Right lung (tissue), 2 donors: ENCODE measurements at regions not wholly inside any gene's neighbourhood (a gene's known extent, or its start where the extent isn't known, plus 50 kb on each side); places are given as distances from the start of the nearest gene placed in this dataset.
"Not testable (repeated sequence)": the region's sequence is repeated elsewhere in the genome, so short reads cannot be mapped to it uniquely, and the experiment has no call there.

Experiments
- DNase-seq, 2 donors: peaks; one replicate each; pipeline ENCODE4 v3.0.0-alpha.2; 2013

GRCh38 chr14:21846227-21846885, 172.7 kb upstream of the OR4E1 start:
- DNase-seq, result no peak

DNA sequence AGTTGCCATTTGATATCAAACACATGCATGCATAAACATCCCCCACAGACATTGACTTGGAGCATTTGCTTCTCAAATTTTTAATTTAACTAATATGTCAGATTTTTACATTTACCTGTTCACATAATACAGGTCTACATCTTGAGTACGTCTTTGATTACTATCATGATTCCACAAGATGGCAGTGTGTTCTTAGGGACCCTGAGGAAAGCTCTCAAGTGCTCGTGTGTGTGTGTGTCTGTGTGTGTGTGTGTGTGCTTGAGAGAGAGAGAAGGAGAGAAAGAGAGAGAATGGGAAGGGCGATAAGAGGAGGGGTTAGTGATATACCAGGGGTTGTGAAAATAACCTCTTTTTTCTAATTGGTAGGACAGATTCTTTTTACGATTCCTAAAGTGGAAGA, 167.1 kb upstream of the OR4E1 start:
- DNase-seq, result no peak

DNA sequence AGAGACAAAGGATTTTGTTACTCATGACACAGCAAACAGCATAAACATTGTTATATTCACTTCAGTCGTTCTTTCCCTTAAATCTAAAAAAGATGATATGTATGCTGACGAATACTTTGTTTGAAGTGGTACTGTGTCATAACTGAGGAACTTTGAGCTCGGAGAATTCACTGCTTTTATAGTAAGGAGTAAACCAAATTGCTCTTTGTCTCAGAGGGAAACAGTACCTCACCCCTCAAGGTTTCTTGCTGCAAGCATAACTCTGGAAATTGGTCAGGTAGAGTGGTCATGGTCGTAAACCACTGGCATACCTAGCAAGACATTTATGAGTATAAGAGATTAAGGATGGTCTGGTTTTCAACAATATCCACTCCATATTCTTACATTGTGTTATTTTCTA, 160.2 kb upstream of the OR4E1 start:
- DNase-seq, result no peak

GRCh38 chr14:21825845-21826244, 152.2 kb upstream of the OR4E1 start:
- no peak for DNase-seq

DNA sequence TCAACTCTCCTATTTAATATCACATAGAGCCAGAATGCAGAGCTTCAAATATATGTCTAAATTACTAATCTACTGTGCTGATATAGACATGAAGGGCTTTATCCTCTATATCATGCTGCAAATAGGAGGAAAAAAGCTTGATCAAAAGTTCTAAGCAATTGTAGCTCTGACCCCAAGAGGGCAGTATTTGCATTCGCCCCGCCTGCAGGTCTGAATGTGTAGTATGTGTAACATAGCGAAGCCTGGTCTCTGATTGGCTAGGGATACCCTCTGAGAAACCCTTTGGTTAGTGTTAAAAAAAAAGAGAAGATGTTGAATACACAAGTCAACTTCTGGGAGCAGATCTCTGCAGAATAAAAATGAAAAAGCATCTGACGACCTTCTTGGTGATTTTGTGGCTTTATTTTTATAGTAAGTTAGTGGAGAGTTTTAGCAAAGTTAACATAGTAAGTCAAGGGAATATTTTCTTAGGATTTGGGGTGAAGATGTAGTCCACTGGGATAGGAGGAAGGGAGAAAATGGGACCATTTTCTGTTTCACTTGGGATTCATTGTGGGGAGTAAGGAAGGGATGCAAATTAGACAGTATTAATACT, 151.6 kb upstream of the OR4E1 start:
- DNase-seq, result no peak

DNA sequence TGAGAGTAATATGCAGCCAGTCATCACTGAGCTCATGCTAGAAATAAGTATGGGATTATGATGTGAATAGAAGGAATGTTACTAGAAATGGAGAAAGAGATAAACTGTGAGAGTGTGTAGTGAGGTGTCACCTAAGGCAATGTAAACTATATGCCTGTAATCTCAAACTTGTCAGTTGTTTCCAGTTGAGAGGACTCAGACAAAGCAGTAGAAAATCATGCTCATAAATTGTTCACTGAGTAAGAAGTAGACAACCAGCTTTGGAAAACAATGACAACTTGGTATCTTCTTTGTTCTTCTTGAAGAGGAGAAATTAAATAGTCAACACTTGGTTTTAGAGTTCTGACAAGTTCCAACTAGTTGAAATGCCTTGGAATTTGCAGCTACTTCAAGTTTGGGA, 148.5 kb upstream of the OR4E1 start:
- no peak for DNase-seq

DNA sequence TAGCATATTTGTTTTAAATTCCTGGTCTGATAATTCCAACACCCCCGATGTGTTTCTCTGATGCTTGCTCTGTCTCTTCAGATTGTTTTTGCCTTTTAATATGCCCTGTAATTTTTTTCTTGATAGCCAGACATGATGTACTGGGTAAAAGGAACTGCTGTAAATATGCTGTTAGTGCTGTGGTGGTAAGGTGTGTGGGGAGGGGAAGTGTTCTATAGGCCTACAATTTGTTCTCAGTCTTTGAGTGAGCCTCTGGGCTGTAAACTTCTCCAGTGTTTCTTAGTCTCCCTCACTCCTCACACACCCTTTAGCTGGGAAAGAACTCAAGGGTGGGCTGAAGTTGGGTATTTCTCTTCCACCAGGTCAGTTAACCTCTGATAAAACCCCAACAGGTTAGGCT, 147.0 kb upstream of the OR4E1 start:
- DNase-seq, result no peak

GRCh38 chr14:21819891-21820290, 146.3 kb upstream of the OR4E1 start:
- not testable (repeated sequence) for DNase-seq

- not testable (repeated sequence) for DNase-seq
Observed at GRCh38 chr14:21817010-21817409, 143.4 kb upstream of the OR4E1 start.

GRCh38 chr14:21807975-21808374, 134.4 kb upstream of the OR4E1 start:
- DNase-seq, result no peak

DNA sequence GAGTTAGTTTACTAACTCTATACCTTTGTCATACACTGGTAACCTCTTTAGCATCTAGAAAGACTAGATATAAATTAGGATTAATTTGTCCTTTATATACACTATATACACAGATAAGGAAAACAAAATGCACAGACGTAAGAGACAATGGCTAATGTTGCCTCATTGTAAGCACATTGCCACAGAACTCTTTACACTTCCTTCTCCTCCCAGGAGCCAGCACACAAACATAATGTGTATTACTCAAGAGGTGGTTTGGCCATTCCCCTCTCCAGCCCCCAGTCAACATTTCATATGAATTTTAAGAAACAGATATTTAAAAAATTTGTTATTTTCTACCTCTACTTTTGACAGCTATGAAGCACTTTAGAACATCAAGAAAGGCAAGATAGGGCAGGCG, 131.4 kb upstream of the OR4E1 start:
- no peak for DNase-seq

GRCh38 chr14:21802441-21802840, 128.8 kb upstream of the OR4E1 start:
- no peak for DNase-seq

GRCh38 chr14:21796916-21797315, 123.3 kb upstream of the OR4E1 start:
- no peak for DNase-seq

DNA sequence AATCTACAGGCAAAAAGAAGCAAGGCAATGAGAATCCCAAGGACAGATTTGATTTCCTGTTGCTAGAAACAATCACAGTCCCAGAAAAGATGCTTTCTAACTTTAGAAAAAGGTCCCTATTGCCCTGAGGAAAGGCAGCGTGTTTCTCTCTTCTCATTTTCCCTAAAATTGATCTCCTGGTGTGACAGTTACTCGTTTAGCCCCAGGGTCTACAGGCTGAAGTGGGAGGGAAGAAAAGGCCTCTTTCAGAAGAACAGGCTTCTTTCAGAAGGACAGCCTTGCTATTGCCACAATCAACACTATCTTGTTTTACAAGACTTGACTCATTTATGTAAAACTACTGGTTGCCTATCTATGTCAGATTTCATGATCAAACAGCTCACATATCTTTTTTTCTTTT, 121.8 kb upstream of the OR4E1 start:
- DNase-seq, result no peak

- no peak for DNase-seq
Observed at GRCh38 chr14:21791749-21792148, 118.1 kb upstream of the OR4E1 start.

GRCh38 chr14:21788687-21789086, 115.1 kb upstream of the OR4E1 start:
- not testable (repeated sequence) for DNase-seq

GRCh38 chr14:21787242-21787641, 113.6 kb upstream of the OR4E1 start:
- not testable (repeated sequence) for DNase-seq

- DNase-seq, result no peak
Observed at GRCh38 chr14:21781543-21781942, 107.9 kb upstream of the OR4E1 start.

GRCh38 chr14:21780429-21781084, 106.9 kb upstream of the OR4E1 start:
- no peak for DNase-seq

GRCh38 chr14:21771671-21772070, 98.1 kb upstream of the OR4E1 start:
- DNase-seq, result no peak

- no peak for DNase-seq
Observed at GRCh38 chr14:21768875-21769257, 95.2 kb upstream of the OR4E1 start.

DNA sequence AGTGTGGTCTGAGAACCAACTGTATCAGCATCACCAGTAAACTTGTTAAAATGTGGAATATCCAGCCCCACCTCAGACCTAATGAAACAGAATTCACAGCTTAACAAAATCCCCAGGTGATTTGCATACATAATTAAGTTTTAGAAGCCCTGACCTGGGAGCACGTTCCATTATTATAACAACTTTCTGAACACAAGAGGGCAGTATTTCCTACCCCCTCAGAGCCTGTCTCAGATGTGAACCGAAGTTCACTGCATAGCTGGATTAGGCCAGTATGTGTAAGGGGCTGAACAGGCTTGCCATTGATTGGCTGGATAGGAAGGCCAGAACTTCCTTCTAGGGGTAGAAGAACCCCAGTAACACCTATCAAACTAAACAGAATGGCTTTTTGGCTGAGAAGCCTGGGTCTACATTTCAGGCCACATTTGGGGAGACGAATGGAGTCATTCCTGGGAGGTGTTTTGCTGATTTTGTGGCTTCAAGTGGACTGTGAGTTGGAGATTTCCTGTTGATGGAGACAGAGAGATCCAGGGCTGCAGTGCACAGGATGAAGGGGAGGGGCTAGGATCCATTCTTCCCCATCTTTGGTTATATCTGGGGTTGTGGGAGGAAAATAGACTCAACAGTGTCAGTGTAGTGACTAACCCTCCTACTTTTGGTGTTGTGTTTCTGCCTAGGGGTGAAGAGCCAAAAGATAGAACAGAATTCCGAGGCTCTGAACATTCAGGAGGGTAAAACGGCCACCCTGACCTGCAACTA, 94.7 kb upstream of the OR4E1 start:
- peak in 1 of 2 donors; percentile 7 for DNase-seq

DNA sequence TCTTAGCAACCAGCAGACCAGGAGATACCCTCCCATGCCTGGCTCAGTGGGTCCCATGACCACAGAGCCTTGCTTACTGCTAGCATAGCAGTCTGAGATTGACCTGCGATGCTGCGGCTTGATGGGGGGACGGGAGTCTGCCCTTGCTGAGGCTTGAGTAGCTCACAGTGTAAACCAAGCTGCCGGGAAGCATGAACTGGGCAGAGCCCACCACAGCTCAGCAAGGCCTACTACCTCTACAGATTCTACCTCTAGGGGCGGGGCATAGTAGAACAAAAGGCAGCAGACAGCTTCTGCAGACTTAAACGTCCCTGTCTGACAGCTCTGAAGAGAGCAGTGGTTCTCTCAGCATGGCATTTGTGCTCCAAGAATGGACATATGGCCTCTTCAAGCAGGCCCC, 86.7 kb upstream of the OR4E1 start:
- DNase-seq, result not testable (repeated sequence)
